HG02798 (cell line): ENCODE measurements at regions not wholly inside any gene's neighbourhood (a gene's known extent, or its start where the extent isn't known, plus 50 kb on each side); places are given as distances from the start of the nearest gene placed in this dataset.

ENCODE experiments used
- ATAC-seq: cut with Tn5 transposase; IDR thresholded peaks from one replicate; pipeline ENCODE4 v1.9.1; 2021; ENCODE audit warnings: mild to moderate bottlenecking; ENCODE audit not compliant: unreplicated experiment, poor library complexity

GRCh38 chr20:40591536-40591935 is 97.5 kb downstream of the MAFB start:
- ATAC-seq: no peak

DNA sequence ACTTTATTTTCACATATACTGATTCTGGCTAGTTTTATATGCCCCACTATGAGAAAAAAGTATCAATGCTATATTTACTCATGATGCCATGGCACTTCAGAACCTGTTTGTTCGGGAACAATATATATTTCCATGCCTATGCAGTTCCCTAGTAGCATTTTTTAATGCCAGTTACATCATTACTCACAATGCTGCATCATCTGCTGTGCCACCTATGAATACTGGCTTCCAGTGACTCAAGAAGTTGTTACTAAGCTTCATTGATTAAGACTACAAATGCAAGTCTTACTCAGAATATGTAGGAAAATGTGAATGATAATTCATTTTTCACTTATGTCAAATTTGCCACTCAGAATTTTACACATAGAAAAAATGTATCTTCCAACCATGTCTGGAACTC is 97.9 kb downstream of the MAFB start:
- ATAC-seq: no peak

- ATAC-seq: no peak
These were observed 99.5 kb downstream of the MAFB start for GRCh38 chr20:40589581-40589980.

DNA sequence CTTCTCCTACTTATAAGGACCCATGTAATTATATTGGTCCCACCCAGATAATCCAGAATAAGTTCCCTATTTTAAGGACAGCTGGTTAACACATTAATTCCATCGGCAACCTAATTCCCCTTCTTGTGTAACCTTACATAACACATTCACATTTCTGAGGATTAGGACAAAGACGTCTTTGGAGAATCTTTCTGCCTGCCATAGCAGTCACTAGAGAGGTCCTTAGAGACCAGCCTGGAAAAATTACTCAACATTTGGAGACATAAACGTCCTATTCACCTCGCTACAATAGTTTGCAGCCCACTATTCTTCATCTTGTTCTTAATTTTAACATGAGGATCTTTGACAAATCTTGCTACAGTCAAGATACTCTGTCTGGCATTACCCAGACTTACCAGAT is 100.1 kb downstream of the MAFB start:
- no peak for ATAC-seq

- no peak for ATAC-seq
These were observed 102.0 kb downstream of the MAFB start for GRCh38 chr20:40587038-40587437.

GRCh38 chr20:40584130-40584809 is 104.8 kb downstream of the MAFB start:
- no peak for ATAC-seq

GRCh38 chr20:40583636-40584035 is 105.4 kb downstream of the MAFB start:
- no peak for ATAC-seq

DNA sequence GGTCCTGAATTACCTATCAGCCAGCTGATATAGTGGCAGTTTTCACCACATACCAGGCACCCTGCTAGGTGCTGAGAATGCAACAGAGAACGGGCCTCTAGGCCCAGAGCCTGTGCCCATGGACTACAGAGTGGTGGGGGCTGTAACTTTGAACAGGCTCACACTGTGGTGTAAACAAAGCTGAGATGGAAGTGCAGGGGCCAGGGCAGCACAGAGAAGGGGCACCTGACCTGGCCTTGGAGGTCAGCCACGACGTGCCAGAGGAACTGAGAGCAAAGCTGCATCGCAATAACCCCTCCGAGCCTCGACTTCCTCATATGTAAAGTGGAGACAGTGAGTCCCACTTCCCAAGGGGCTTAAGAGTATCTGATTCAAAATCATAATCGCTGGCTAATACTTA is 105.8 kb downstream of the MAFB start:
- no peak for ATAC-seq

- ATAC-seq: no peak
These were observed 106.5 kb downstream of the MAFB start for GRCh38 chr20:40582531-40582930.

- no peak for ATAC-seq
These were observed 109.3 kb downstream of the MAFB start for GRCh38 chr20:40579701-40580100.

DNA sequence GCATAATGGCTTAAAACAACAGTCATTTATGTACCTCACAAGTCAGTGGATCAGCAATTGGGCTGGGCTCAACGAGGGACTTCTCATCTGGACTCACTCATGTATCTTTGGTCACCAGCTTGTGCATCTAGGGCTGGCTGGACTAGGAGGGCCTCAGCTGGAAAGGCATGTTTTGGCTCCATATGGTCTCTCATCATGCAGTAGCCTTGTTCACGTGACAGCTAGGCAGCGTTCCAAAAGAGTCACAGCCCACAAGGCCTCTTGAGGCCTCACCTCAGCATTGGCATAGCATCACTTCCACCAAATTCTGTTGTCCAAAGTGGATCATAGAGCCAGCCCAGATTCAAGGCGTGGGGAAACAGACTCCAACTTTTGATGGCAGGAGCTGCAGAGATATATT is 110.1 kb downstream of the MAFB start:
- ATAC-seq: no peak

- ATAC-seq: no peak
These were observed 113.2 kb downstream of the MAFB start for GRCh38 chr20:40575851-40576250.

GRCh38 chr20:40572251-40572650 is 116.8 kb downstream of the MAFB start:
- ATAC-seq: no peak

DNA sequence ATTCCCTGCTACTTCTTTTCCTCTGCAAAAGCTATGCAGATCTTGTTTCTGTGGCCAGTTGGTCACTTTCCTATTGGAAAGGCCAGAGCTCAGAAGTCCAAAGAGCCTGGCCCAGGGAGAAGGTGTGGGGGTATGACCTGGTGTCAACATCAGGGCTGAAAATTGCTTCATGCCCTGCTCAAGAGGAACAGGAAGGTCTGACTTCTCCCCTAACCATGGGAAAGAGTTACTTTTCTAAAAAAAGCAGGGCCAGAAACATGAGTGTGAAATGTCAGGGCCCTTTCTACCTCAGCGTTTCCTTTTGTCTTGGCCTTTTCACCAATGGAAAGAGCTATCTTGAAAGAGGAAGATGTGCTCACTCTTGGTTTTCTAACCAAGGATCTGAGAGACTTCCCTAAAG is 117.4 kb downstream of the MAFB start:
- ATAC-seq: no peak

GRCh38 chr20:40568200-40568599 is 120.8 kb downstream of the MAFB start:
- no peak for ATAC-seq

- ATAC-seq: no peak
These were observed 123.4 kb downstream of the MAFB start for GRCh38 chr20:40565682-40566040.

- ATAC-seq: no peak
These were observed 123.9 kb downstream of the MAFB start for GRCh38 chr20:40565001-40565681.

DNA sequence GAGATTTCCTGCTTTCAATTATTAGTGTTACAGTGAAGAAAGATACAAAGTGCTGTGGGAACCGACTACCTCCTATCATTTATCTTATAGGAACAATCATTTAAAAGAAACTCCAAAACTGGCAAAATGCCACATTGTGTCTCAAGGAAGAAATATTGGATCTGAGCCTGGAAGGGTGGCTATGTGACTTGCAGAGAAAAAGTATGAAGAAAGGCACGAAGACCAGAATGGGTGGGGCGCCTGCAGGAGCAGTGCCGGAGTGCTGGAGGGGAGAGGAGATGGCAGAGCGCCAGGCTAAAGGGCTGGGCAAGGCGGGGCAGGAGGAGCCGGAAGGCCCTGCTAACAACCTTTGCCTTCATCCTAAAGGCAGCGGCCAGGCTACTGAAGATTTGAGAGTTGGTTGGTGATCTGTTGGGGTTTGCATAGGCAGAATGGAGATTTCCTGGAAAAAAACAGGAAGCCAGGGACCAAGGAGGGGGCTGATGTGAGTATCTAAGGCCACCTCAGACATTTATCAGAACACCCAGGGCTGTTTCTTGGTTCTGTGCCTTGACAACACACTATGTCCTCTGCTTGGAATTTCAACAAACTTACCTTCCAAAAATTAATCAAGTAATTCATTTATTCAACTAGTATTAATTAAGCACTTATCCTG is 125.6 kb downstream of the MAFB start:
- no peak for ATAC-seq

- ATAC-seq: no peak
These were observed 127.0 kb downstream of the MAFB start for GRCh38 chr20:40562031-40562430.

- ATAC-seq: no peak
These were observed 127.8 kb downstream of the MAFB start for GRCh38 chr20:40561187-40561586.

- no peak for ATAC-seq
These were observed 130.8 kb downstream of the MAFB start for GRCh38 chr20:40558212-40558611.

DNA sequence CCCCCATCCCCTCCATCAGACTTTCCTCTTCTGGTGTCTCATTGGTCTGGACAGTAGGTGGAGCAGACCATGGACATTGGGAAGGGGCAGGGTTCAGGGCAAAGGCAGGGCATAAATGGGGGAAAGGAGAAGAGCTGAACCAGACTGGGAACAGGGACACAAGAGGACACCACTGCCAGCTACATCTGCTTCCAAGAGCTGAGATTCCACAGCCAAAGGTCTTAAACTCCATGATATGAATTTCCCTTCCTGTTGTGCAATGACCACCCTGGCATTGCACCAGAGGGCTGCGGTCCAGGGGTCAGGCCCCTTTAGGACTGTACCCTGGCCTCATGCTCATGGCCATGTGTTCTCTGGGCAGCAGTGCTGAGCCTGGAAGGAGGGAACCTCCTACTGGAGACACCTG is 137.9 kb downstream of the MAFB start:
- ATAC-seq: no peak
